Fibroblast of the conjunctiva (primary cell): ENCODE measurements at regions not wholly inside any gene's neighbourhood (a gene's known extent, or its start where the extent isn't known, plus 50 kb on each side); places are given as distances from the start of the nearest gene placed in this dataset.

Experiments used
- DNase-seq: peaks from one replicate; pipeline ENCODE4 v3.0.0-alpha.2; 2010; ENCODE audit warnings: low read depth

DNA sequence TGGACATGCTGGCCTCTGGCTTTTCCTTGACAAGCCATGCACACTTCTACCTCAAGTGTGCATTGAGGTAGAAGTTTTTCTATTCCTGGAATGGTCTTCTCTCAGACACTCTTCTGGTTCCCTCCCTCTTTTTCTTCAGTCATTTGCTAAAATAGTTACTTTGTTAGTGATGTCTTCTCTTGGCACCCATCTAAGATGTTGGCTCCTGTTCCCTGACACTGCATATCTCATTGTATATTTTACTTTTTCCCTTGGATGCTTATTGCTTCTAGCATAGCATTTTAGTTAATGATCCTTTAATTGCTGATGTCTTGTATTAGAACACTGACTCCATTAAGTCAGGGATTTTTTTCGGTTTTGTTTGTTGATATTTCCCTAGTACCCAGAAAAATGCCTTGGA, 758.7 kb upstream of the NRSN1 start:
- no peak for DNase-seq

DNA sequence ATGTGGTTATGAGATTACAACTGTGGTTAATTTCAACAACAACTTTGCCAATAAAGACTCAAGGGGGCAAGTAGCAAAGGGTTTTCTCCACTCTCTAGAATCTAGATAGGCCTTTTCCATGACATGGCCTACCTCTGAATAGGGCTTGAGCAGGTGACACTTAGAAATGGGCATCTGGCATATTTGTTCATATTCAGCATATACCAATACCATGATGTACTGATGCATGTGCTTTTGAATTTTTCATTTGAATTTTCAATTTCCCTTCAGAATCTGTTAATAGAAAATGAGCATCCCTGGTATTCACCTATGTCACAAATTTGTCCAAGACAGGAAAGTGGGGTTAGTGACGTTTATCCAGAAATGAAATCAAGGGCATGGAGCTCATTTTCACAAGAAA, 757.5 kb upstream of the NRSN1 start:
- DNase-seq: no peak

- no peak for DNase-seq
Observed at GRCh38 chr6:23370051-23370450, 756.0 kb upstream of the NRSN1 start.

DNA sequence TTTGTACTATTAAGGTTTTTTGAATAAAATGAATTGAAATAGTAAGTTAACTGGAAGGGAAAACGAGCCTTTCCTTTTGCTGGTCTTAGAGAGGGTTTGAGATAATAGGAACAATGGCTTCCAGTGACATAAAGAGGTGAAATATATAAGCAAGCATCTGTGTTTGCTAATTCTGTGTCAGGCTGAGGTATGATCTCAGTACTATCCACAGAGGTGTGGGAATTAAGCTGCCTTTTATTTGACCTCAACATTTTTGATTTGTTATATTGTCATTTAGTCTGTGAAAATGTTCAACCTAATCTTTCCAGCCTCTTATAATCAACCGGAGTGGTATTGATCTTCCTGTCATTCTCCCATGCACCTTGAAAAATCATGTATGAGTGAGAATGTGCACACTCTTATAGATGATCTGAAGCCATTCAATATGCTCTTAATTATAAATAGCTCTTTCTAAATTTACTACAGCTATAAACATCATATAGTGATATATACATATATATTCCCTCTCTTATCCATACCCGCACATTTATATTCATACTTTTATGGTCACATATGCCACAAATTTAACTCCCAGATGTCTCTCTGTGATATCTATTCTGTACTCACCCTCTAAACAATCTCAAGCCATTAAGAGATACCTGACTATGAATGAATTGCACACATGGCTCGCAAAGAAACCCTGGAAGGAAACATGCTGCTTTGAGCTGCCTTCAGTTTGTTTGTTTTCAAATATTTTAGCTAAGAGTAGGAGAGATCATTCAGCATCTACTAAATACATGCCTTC, 754.7 kb upstream of the NRSN1 start:
- no peak for DNase-seq

DNA sequence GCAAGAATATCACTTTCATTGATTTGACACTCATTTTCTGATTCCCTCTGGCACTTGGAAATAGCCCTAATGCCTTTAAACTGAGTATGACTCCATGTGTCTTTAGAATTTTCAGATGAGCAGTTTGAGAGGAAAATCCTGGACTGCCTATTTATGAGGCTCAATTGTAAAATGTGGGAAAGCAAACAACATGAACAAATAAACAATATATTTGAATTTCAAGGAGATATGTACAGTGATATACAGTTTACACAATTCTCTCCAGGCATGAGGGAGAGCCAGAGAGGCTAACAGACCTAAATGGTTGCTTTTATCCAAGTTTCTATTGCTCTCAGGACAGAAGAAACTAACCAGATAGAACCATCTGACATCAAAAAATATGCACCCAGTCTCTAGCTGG, 748.2 kb upstream of the NRSN1 start:
- no peak for DNase-seq

GRCh38 chr6:23380465-23380864, 745.5 kb upstream of the NRSN1 start:
- no peak for DNase-seq

DNA sequence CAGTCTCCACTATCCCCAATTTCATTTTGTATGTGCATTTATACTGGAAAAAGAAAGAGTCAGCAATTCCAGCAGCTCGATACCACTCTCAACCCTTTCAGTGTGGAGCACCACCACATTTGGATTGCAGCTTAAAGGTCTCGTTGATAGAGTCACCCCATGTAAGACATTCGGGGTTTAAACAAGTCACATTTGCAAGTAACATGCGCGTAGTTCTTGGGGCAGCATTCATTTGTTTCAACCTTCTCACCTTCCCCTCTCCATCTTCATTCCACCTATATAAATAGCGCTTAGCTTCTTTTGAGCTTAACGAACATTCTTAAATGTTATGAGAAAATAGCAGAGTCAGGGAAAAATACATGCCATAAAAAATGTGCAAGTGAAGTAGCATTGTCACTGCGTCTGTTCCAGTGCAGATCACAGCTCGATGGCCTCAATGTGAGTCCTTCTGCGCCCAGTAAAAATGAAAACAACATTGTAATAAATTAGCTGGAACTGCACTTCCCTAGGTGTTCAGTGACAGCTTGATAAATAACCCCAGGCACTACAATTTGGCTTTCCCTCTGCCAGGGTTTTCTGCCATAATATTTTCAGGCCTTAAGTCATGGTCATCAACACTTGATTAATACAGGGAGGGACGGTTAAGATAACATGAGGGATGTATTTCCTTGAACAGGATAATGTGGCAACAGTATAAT, 737.8 kb upstream of the NRSN1 start:
- no peak for DNase-seq

GRCh38 chr6:23389386-23389785, 736.6 kb upstream of the NRSN1 start:
- no peak for DNase-seq

DNA sequence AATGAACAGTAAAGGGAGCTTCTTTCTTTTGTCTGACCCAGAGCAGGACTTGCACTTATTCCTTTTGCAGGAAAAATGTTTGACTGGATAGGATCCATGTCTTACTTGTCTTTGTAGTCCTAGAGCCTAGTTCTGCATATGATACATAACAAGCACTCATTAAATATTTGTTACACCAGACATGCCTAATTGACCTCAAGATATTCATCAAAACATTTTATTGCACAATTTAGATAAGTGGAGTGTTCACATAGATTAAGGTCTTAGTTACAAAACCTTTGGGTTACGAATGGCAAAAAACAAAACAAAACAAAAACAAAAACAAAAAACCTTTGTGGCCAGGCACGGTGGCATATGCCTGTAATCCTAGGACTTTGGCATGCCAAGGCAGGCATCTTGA, 735.8 kb upstream of the NRSN1 start:
- DNase-seq: no peak

DNA sequence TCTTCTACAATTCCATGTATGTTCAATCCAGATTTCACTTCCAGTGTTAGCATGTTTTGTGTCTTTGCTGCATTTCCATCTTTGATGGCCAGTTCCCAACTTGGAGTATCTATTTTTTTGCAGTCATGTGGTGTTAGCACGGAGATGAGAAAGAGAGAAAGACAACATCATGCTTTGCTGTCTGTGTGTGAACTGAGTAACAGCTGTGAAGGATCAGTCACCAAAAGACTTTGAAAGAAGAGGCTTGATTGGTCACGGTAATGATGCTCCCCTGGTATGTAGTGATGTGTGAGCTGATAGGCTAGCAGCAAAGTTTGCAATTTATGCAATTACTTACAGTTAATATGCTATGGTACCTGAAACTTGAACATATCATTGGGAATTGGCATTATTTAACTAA, 731.3 kb upstream of the NRSN1 start:
- no peak for DNase-seq

DNA sequence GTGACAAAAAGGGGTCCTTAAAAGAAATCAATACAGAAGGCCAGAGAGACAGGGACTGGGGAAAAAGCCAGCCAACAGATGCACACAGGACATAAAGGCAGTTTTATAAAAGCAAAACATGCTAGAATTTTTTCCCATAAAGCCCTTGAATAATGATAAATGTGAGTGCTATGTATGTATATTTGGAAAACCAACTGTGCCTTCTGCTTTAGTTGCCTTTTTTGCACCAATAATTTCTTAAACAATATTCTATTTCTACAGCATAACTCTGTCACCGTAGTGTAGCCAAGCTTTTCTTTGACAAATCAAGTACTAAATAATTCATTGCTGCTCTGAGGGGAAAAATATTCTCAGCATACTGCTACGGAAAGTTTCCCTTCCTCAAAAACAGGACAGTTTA, 730.6 kb upstream of the NRSN1 start:
- no peak for DNase-seq

DNA sequence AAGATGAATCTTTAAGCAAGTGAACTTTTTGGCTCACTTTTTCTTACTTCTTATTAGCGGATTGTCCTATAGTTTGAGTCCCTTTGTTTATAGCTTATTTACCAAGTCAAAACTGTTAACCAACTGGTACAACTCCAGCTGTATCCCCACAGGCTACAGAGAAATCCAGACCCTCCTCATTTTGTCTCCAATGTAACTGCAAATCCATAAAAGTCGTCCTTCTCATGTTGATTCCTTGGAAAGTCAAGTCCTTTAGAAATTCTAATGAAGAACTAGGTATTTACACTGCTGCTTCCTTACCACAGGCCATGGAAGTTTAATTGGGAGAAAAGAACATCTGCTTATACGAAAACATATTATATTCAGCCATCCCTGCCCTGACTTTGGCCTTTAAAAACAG, 729.1 kb upstream of the NRSN1 start:
- no peak for DNase-seq

GRCh38 chr6:23403460-23403859, 722.6 kb upstream of the NRSN1 start:
- DNase-seq: no peak

DNA sequence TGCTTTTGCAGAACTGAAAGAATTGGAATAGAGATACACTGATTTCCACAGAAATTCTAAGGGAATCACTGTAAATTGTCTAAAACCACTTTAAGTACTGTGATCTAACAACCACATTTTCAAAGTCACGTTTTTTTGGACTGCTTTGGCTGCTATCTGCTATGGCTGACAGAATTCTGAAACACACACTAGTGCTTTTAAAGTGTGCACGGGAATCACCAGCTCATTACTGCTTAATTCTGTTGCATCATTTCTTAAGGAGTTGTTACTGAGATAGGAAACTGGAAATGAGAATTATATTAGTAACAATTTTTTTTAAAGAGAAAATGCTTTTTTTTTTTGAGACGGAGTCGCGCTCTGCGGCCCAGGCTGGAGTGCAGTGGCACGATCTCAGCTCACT, 716.5 kb upstream of the NRSN1 start:
- DNase-seq: no peak

DNA sequence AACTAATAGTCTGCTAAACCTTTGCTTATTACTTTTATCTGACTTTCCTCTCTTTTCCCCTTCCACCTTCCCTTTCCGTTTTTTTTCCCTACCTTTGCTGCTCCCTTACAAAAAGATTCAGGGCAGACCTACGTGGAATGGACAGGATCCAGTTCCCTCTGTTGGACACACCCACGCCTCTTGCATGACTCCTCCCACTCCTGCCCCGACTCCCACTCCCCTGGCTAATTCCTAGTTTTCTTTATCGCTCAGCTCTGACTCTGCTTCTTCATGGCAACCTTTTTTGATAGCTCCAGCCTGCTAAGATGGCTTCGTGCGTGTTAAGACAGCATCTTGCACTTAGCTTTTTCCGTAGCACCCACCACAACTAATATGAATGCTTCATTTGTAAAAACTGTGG, 715.6 kb upstream of the NRSN1 start:
- DNase-seq: no peak

- DNase-seq: no peak
Observed at GRCh38 chr6:23412770-23413169, 713.2 kb upstream of the NRSN1 start.

- no peak for DNase-seq
Observed at GRCh38 chr6:23413327-23414050, 712.5 kb upstream of the NRSN1 start.

DNA sequence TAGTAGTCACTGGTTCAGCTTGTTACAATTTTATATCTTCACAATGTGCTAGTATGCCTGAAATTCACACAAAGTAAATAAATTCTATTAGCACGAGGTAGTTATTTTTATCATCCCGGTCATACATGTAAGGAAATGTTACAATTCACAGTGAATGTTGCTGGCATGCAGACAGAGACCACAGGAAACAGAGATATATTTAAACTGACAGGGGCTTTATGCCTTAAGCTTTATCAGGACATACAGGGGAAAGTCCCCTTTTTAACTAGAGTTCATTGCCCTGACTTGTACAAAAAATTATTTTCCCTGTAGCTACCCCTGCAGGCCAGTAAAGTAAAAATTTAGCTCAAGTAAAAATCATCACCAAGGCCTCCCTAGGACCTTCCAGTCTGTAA, 712.0 kb upstream of the NRSN1 start:
- DNase-seq: peak; percentile 35

DNA sequence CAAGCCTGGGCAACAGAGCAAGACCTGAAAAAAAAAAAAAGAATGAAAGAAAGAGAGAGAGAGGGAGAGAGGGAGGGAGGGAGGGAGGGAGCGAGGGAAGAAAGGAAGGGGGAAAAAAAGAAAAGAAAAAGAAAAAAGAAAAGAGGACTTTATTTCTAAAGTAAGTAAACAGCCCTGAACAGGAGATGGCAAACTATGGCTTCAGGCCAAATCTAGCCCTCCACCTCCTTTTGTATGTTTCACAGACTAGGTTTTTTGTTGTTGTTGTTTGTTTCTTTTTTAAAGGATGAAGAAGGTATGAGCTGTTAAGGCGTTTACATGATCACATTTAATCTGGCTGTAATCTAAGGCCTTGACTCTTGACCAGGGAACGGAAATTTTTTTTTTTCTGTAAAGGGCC, 711.1 kb upstream of the NRSN1 start:
- no peak for DNase-seq

GRCh38 chr6:23415819-23416427, 710.1 kb upstream of the NRSN1 start:
- no peak for DNase-seq

GRCh38 chr6:23417133-23417532, 708.9 kb upstream of the NRSN1 start:
- DNase-seq: no peak

DNA sequence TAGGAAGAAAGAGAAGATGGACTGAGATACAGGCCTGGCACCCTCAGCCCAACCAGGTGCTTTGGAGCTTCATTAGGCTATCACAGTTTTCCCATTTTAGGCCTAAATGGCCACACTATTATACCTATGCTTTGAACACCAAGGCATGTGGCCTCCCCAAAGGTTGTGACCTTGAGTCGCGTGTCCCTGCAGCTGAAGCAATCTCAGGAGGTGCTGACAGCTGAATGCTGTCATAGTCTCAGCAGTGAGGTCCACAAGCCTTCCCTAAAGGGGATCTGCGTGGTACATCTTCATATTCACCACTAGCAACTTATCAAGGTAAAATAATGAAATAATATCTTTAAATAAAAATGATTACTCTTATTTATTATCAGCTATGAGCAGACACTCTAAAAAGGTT, 707.9 kb upstream of the NRSN1 start:
- no peak for DNase-seq

DNA sequence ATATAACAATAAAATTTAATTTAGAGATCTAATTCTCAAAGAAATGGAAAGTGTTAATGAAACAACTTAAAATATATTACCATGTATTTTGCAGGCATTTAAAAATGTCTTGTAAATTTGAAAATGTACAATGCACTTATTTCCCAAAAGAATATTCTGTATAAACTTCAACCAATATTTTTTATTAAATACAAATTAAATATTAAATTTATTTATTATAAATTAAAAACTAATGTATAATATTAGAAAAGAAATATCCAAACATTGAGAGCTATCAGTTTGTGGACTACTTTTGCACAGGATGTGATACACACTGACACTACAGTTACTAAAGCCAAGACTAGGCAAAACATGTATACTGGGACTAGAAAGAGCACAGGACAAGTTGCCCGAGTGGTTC, 707.0 kb upstream of the NRSN1 start:
- DNase-seq: no peak
